Effector CD4-positive, alpha-beta T cell (primary cell): ENCODE measurements at regions not wholly inside any gene's neighbourhood (a gene's known extent, or its start where the extent isn't known, plus 50 kb on each side); places are given as distances from the start of the nearest gene placed in this dataset.
"Not testable (repeated sequence)": the region's sequence is repeated elsewhere in the genome, so short reads cannot be mapped to it uniquely, and the experiment has no call there.

ENCODE experiments used
- DNase-seq: peaks from one replicate; pipeline ENCODE4 v3.0.0-alpha.2; 2020

DNA sequence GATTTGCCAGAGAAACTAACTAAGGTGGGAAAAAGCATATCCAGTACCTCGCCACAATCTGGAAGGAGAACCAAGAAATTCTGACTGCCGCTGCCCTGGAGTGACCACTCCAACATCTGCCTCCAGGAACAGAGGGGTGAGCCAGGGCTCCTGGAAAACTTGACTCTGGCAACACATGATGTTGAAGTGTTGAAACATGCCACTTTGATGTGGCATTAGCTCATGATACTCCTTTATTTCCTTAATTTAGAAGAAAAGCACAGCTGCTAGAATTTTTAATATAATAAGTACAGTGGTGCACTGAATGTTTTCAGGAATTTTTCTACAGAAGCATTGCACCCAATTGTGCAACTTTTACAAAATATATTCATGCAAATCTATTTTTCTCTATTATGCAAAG is 109.9 kb upstream of the BCL6 start:
- no peak for DNase-seq

- DNase-seq: no peak
Measured at GRCh38 chr3:187856555-187856954, 111.3 kb upstream of the BCL6 start.

DNA sequence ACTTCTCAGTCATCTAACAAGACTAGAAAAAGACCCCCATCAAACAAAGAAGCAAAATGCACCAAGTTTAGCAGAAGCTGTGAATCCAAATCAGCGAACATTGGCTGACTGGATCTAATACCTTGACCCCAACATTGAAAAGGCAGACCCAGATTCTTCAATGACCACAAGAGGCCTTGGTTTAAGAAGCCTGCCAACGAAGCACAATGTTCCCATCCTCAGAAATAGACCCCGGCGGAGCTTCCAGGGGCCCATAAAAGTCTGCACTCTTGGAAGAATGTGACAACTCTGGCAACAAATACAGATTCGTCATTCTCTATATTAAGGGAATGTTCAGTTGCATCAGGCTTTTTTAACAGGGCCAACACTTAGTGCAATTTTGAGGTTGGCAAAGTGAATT is 112.8 kb upstream of the BCL6 start:
- DNase-seq: no peak

GRCh38 chr3:187858711-187859110 is 113.4 kb upstream of the BCL6 start:
- no peak for DNase-seq

GRCh38 chr3:187862701-187863277 is 117.5 kb upstream of the BCL6 start:
- DNase-seq: not testable (repeated sequence)

GRCh38 chr3:187870360-187871203 is 125.3 kb upstream of the BCL6 start:
- DNase-seq: no peak

DNA sequence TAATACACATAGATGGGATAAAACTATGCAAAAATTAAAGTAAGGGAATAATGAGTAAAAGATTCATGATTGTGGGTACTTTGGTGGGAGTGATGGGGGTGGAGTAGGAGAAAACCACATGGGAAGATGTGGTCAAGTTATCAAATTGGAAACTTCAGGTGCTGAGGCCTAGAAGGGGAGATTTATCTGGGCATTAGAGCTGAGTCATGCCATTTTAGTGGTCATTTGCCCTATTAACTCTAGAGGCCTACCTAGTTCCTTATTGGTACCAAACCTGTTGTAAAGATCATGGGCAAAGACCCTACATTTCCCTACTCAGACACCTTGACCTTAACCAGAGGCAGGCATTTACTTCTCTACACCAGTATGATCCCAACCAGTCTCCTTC is 125.9 kb upstream of the BCL6 start:
- no peak for DNase-seq

- no peak for DNase-seq
Measured at GRCh38 chr3:187871848-187872247, 126.6 kb upstream of the BCL6 start.

- DNase-seq: no peak
Measured at GRCh38 chr3:187873843-187874242, 128.6 kb upstream of the BCL6 start.

DNA sequence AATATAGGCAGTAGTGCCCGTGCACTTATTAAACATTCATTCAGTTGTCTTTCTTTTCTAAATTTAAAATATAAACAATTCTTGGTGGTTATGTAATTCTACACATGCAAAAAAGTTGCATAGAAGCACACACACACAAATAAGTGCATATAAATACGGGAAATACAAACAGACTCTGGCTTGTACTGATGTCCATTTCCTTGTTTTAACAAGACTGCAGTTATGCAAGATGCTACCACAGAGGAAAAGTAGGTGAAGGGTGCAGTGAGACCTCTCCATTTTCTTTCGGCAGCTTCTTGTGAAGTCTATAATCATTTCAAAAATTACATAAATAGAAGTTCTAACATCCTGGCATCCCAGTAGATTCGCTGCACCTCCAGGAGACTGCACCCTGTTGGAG is 130.6 kb upstream of the BCL6 start:
- no peak for DNase-seq

- DNase-seq: no peak
Measured at GRCh38 chr3:187878772-187879518, 133.7 kb upstream of the BCL6 start.

DNA sequence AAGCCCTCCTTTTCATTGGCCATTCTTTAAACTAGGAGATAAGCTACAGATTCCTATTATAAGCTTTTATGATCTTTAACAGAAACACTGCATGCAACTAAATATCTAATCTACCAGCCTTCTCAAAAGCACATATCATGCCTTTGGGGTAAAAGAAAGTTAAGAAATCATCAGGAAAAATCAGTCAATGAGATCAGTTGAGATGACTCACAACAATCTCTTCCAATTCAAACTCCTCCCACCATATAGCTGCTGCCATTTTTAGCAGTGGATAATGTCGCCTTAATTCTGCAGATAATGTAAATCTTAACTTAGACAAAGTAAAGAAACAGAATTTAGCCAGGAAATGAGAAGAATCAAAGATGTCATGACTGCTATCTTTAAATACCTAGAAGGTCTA is 135.2 kb upstream of the BCL6 start:
- DNase-seq: no peak

DNA sequence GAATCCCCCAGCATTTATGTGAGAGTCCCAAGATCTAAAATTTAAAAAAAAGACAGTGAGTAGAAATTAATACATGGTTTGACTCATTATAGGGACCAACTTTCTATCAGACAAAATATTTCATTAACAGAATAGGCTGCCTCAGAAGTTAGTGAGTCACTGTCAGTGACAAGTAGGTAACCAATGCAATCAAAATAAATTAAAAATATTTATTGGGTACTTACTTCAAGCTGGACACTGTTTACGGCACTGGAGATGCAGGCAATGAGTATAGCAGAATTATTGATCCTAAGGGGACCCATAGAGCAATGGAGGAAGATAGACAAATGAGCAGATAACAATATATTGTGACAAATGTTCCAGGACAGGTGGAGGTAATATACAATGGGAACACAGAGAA is 135.6 kb upstream of the BCL6 start:
- DNase-seq: no peak

- no peak for DNase-seq
Measured at GRCh38 chr3:187888701-187889100, 143.4 kb upstream of the BCL6 start.

- no peak for DNase-seq
Measured at GRCh38 chr3:187889106-187889505, 143.8 kb upstream of the BCL6 start.

DNA sequence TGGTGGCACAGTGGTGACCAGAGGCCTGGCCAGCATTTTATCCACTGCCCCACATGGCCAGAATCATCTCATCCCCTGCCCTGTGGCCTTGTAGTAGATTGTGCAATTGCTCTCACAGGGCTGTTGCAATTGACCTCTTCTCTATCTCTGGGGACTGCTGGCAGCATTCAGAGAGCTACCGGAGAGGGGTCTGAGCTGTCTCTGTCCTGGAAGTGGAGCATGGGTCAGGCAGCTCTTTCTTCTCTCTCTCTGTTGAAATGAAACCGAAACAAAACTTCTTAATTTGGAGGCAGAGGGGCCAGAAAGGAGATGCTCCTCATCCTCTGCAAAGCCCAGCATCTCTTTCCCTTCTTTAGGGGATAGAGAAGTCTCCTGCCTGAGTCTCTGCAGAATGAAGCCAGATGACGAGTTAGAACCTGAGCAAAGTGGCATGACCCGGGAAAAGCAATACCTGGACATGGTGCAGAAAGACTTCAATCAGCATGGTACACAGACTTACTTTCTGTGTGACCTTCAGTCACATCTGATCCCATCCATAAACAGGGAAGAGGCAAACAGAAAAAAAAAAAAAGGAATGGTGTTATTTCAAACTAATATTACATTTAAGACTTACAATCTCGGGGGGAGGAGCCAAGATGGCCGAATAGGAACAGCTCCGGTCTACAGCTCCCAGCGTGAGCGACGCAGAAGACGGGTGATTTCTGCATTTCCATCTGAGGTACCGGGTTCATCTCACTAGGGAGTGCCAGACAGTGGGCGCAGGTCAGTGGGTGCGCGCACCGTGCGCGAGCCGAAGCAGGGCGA is 144.5 kb upstream of the BCL6 start:
- DNase-seq: no peak

GRCh38 chr3:187890405-187890752 is 145.1 kb upstream of the BCL6 start:
- DNase-seq: not testable (repeated sequence)

GRCh38 chr3:187896646-187897045 is 151.4 kb upstream of the BCL6 start:
- DNase-seq: no peak

- no peak for DNase-seq
Measured at GRCh38 chr3:187899246-187899645, 154.0 kb upstream of the BCL6 start.

GRCh38 chr3:187900993-187901755 is 155.9 kb upstream of the BCL6 start:
- DNase-seq: no peak

GRCh38 chr3:187902041-187902471 is 156.8 kb upstream of the BCL6 start:
- no peak for DNase-seq

DNA sequence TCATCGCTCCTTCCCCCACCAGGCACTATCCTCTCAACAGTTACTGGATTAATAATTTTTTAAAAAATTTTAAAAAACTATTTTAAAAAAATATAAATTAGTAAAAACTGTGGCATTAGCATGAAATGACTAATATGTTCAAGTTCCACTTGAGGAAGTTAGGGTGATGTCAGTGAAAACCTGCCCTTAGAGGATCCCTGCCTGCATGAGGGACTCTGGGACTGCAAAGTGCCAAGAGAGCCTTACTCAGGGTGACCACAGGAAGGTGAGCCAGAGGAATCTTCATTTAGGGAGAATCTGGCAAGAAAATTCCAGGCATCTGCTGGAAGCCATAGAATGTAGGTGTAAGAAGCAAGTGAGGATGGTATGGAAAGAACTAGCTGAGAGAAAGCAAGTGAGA is 157.7 kb upstream of the BCL6 start:
- DNase-seq: no peak
